ENCODE measurements at regions not wholly inside any gene's neighbourhood (a gene's known extent, or its start where the extent isn't known, plus 50 kb on each side); places are given as distances from the start of the nearest gene placed in this dataset.
"Not testable (repeated sequence)": the region's sequence is repeated elsewhere in the genome, so short reads cannot be mapped to it uniquely, and the experiment has no call there.

- no peak for DNase-seq
These were observed 883.5 kb downstream of the UQCRFS1 start for GRCh38 chr19:28329429-28329828.

GRCh38 chr19:28327905-28328304, 885.0 kb downstream of the UQCRFS1 start:
- DNase-seq = no peak

GRCh38 chr19:28326746-28327145, 886.2 kb downstream of the UQCRFS1 start:
- no peak for DNase-seq

GRCh38 chr19:28324275-28325060, 888.5 kb downstream of the UQCRFS1 start:
- DNase-seq = no peak

GRCh38 chr19:28322945-28323344, 890.0 kb downstream of the UQCRFS1 start:
- DNase-seq = no peak

- DNase-seq = no peak
These were observed 890.5 kb downstream of the UQCRFS1 start for GRCh38 chr19:28322491-28322890.

GRCh38 chr19:28319918-28320317, 893.0 kb downstream of the UQCRFS1 start:
- DNase-seq = no peak

GRCh38 chr19:28319227-28319626, 893.7 kb downstream of the UQCRFS1 start:
- no peak for DNase-seq

- DNase-seq = no peak
These were observed 894.3 kb downstream of the UQCRFS1 start for GRCh38 chr19:28318469-28319179.

GRCh38 chr19:28316464-28316863, 896.5 kb downstream of the UQCRFS1 start:
- no peak for DNase-seq

GRCh38 chr19:28314756-28315155, 898.2 kb downstream of the UQCRFS1 start:
- DNase-seq = no peak

- no peak for DNase-seq
These were observed 898.7 kb downstream of the UQCRFS1 start for GRCh38 chr19:28314287-28314686.

GRCh38 chr19:28313633-28314032, 899.3 kb downstream of the UQCRFS1 start:
- DNase-seq = no peak

- DNase-seq = no peak
These were observed 900.7 kb downstream of the UQCRFS1 start for GRCh38 chr19:28312269-28312668.

GRCh38 chr19:28310829-28311228, 902.1 kb downstream of the UQCRFS1 start:
- DNase-seq = not testable (repeated sequence)

- DNase-seq = no peak
These were observed 903.9 kb downstream of the UQCRFS1 start for GRCh38 chr19:28309070-28309469.

- no peak for DNase-seq
These were observed 905.0 kb downstream of the UQCRFS1 start for GRCh38 chr19:28307963-28308362.

- no peak for DNase-seq
These were observed 905.5 kb downstream of the UQCRFS1 start for GRCh38 chr19:28307487-28307886.

GRCh38 chr19:28305513-28305912, 907.4 kb downstream of the UQCRFS1 start:
- no peak for DNase-seq

GRCh38 chr19:28303502-28303901, 909.4 kb downstream of the UQCRFS1 start:
- DNase-seq = no peak

GRCh38 chr19:28301961-28302360, 911.0 kb downstream of the UQCRFS1 start:
- no peak for DNase-seq

- no peak for DNase-seq
These were observed 911.5 kb downstream of the UQCRFS1 start for GRCh38 chr19:28301463-28301862.

GRCh38 chr19:28299649-28300048, 913.3 kb downstream of the UQCRFS1 start:
- DNase-seq = no peak

GRCh38 chr19:28297586-28298157, 915.3 kb downstream of the UQCRFS1 start:
- DNase-seq = no peak
